ENCODE measurements at regions not wholly inside any gene's neighbourhood (a gene's known extent, or its start where the extent isn't known, plus 50 kb on each side); places are given as distances from the start of the nearest gene placed in this dataset.

GRCh38 chr7:52140851-52141250 is 824.2 kb upstream of the COBL start:
- TF ChIP-seq, protein P1, sequence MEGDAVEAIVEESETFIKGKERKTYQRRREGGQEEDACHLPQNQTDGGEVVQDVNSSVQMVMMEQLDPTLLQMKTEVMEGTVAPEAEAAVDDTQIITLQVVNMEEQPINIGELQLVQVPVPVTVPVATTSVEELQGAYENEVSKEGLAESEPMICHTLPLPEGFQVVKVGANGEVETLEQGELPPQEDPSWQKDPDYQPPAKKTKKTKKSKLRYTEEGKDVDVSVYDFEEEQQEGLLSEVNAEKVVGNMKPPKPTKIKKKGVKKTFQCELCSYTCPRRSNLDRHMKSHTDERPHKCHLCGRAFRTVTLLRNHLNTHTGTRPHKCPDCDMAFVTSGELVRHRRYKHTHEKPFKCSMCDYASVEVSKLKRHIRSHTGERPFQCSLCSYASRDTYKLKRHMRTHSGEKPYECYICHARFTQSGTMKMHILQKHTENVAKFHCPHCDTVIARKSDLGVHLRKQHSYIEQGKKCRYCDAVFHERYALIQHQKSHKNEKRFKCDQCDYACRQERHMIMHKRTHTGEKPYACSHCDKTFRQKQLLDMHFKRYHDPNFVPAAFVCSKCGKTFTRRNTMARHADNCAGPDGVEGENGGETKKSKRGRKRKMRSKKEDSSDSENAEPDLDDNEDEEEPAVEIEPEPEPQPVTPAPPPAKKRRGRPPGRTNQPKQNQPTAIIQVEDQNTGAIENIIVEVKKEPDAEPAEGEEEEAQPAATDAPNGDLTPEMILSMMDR (IDR thresholded peaks at IDR 0.05): no peak
- TF ChIP-seq POLR2AphosphoS5 (IDR thresholded peaks at IDR 0.05) (no peak), EP300 (IDR thresholded peaks at IDR 0.05; ENCODE audit: low read depth) (no peak), POLR2A (IDR thresholded peaks at IDR 0.05) (no peak)
